Activated CD4-positive, alpha-beta T cell treated with anti-CD3 and anti-CD28 coated beads, Interleukin-2, amount 50 U/mL, for 4 hours (primary cell): ENCODE measurements at regions not wholly inside any gene's neighbourhood (a gene's known extent, or its start where the extent isn't known, plus 50 kb on each side); places are given as distances from the start of the nearest gene placed in this dataset.

ENCODE experiments used
- DNase-seq, 2 experiments: peaks; one replicate each; pipeline ENCODE4 v3.0.0-alpha.2; 2020

GRCh38 chr5:35477911-35478310, 139.8 kb upstream of the SPEF2 start:
- DNase-seq: no peak

- DNase-seq: no peak
Observed at GRCh38 chr5:35477321-35477720, 140.3 kb upstream of the SPEF2 start.

- DNase-seq: no peak
Observed at GRCh38 chr5:35476797-35477196, 140.9 kb upstream of the SPEF2 start.

- DNase-seq: no peak
Observed at GRCh38 chr5:35476036-35476435, 141.6 kb upstream of the SPEF2 start.

- no peak for DNase-seq
Observed at GRCh38 chr5:35473589-35473988, 144.1 kb upstream of the SPEF2 start.

- DNase-seq: no peak
Observed at GRCh38 chr5:35470866-35471265, 146.8 kb upstream of the SPEF2 start.

GRCh38 chr5:35468811-35469210, 148.9 kb upstream of the SPEF2 start:
- no peak for DNase-seq

- no peak for DNase-seq
Observed at GRCh38 chr5:35466746-35467145, 150.9 kb upstream of the SPEF2 start.

- DNase-seq: no peak
Observed at GRCh38 chr5:35464757-35465156, 152.9 kb upstream of the SPEF2 start.

- DNase-seq: no peak
Observed at GRCh38 chr5:35461530-35461929, 156.1 kb upstream of the SPEF2 start.

GRCh38 chr5:35458824-35459207, 158.8 kb upstream of the SPEF2 start:
- DNase-seq: no peak

GRCh38 chr5:35457912-35458823, 159.5 kb upstream of the SPEF2 start:
- no peak for DNase-seq

- DNase-seq: no peak
Observed at GRCh38 chr5:35456506-35456905, 161.2 kb upstream of the SPEF2 start.

- DNase-seq: no peak
Observed at GRCh38 chr5:35454011-35454525, 163.6 kb upstream of the SPEF2 start.

GRCh38 chr5:35443803-35444595, 173.7 kb upstream of the SPEF2 start:
- DNase-seq: no peak

- no peak for DNase-seq
Observed at GRCh38 chr5:35442885-35443639, 174.6 kb upstream of the SPEF2 start.

- DNase-seq: no peak
Observed at GRCh38 chr5:35440409-35440808, 177.3 kb upstream of the SPEF2 start.

- DNase-seq: no peak
Observed at GRCh38 chr5:35438786-35439185, 178.9 kb upstream of the SPEF2 start.

- DNase-seq: no peak
Observed at GRCh38 chr5:35438288-35438687, 179.4 kb upstream of the SPEF2 start.

- no peak for DNase-seq
Observed at GRCh38 chr5:35436400-35437057, 181.1 kb upstream of the SPEF2 start.

GRCh38 chr5:35430381-35431162, 187.1 kb upstream of the SPEF2 start:
- DNase-seq: no peak

- no peak for DNase-seq
Observed at GRCh38 chr5:35420200-35420599, 189.9 kb upstream of the PRLR start.
